ENCODE measurements at regions not wholly inside any gene's neighbourhood (a gene's known extent, or its start where the extent isn't known, plus 50 kb on each side); places are given as distances from the start of the nearest gene placed in this dataset.

GRCh38 chr15:93179072-93179471 lies 90.1 kb upstream of the RGMA start:
- Mint-ChIP-seq H3K4me3 (ENCODE audit: unreplicated experiment) (no peak overlapping the region), H3K27ac (ENCODE audit: unreplicated experiment) (no peak overlapping the region), H3K36me3 (ENCODE audit: unreplicated experiment) (peaks cover 4% of the 10 kb centered on the region), H3K27me3 (ENCODE audit: unreplicated experiment) (peaks cover 3% of the 10 kb centered on the region), H3K9me3 (ENCODE audit: unreplicated experiment) (peaks cover 8% of the 10 kb centered on the region), H3K4me1 (ENCODE audit: low read depth, unreplicated experiment) (peaks cover 9% of the 10 kb centered on the region)
- DNase-seq: no peak
- no peak for TF ChIP-seq CTCF (IDR thresholded peaks at IDR 0.05; ENCODE audit: partially characterized antibody, unreplicated experiment)

- no peak for DNase-seq
- peaks cover 8% of the 10 kb centered on the region for H3K9me3 Mint-ChIP-seq (ENCODE audit: unreplicated experiment)
- no peak overlapping the region for H3K4me3 Mint-ChIP-seq (ENCODE audit: unreplicated experiment)
- TF ChIP-seq CTCF (IDR thresholded peaks at IDR 0.05; ENCODE audit: partially characterized antibody, unreplicated experiment): no peak
- H3K36me3 Mint-ChIP-seq (ENCODE audit: unreplicated experiment): peaks cover 4% of the 10 kb centered on the region
- peaks cover 3% of the 10 kb centered on the region for H3K27me3 Mint-ChIP-seq (ENCODE audit: unreplicated experiment)
- H3K27ac Mint-ChIP-seq (ENCODE audit: unreplicated experiment): no peak overlapping the region
- peaks cover 9% of the 10 kb centered on the region for H3K4me1 Mint-ChIP-seq (ENCODE audit: low read depth, unreplicated experiment)
Measured at GRCh38 chr15:93178371-93178770, 89.4 kb upstream of the RGMA start.

GRCh38 chr15:93176065-93176464 lies 87.1 kb upstream of the RGMA start:
- no peak for DNase-seq
- Mint-ChIP-seq H3K4me1 (ENCODE audit: low read depth, unreplicated experiment) (peaks cover 9% of the 10 kb centered on the region), H3K36me3 (ENCODE audit: unreplicated experiment) (peaks cover 10% of the 10 kb centered on the region), H3K27me3 (ENCODE audit: unreplicated experiment) (peaks cover 5% of the 10 kb centered on the region), H3K4me3 (ENCODE audit: unreplicated experiment) (no peak overlapping the region), H3K9me3 (ENCODE audit: unreplicated experiment) (peaks cover 11% of the 10 kb centered on the region), H3K27ac (ENCODE audit: unreplicated experiment) (no peak overlapping the region)
- no peak for TF ChIP-seq CTCF (IDR thresholded peaks at IDR 0.05; ENCODE audit: partially characterized antibody, unreplicated experiment)

- H3K4me1 Mint-ChIP-seq (ENCODE audit: low read depth, unreplicated experiment): peaks cover 6% of the 10 kb centered on the region
- no peak for TF ChIP-seq CTCF (IDR thresholded peaks at IDR 0.05; ENCODE audit: partially characterized antibody, unreplicated experiment)
- peaks cover 10% of the 10 kb centered on the region for H3K36me3 Mint-ChIP-seq (ENCODE audit: unreplicated experiment)
- no peak overlapping the region for H3K4me3 Mint-ChIP-seq (ENCODE audit: unreplicated experiment)
- peaks cover 3% of the 10 kb centered on the region for H3K27me3 Mint-ChIP-seq (ENCODE audit: unreplicated experiment)
- no peak overlapping the region for H3K27ac Mint-ChIP-seq (ENCODE audit: unreplicated experiment)
- H3K9me3 Mint-ChIP-seq (ENCODE audit: unreplicated experiment): peaks cover 11% of the 10 kb centered on the region
- no peak for DNase-seq
Measured at GRCh38 chr15:93174836-93175235, 85.8 kb upstream of the RGMA start.

- H3K27me3 Mint-ChIP-seq (ENCODE audit: unreplicated experiment): peaks cover 2% of the 10 kb centered on the region
- H3K4me1 Mint-ChIP-seq (ENCODE audit: low read depth, unreplicated experiment): peaks cover 3% of the 10 kb centered on the region
- no peak for DNase-seq
- H3K4me3 Mint-ChIP-seq (ENCODE audit: unreplicated experiment): no peak overlapping the region
- no peak overlapping the region for H3K27ac Mint-ChIP-seq (ENCODE audit: unreplicated experiment)
- TF ChIP-seq CTCF (IDR thresholded peaks at IDR 0.05; ENCODE audit: partially characterized antibody, unreplicated experiment): no peak
- H3K9me3 Mint-ChIP-seq (ENCODE audit: unreplicated experiment): peaks cover 9% of the 10 kb centered on the region
- peaks cover 10% of the 10 kb centered on the region for H3K36me3 Mint-ChIP-seq (ENCODE audit: unreplicated experiment)
Measured at GRCh38 chr15:93173369-93173768, 84.4 kb upstream of the RGMA start.
